Gastrocnemius medialis (tissue), 4 donors: ENCODE measurements at regions not wholly inside any gene's neighbourhood (a gene's known extent, or its start where the extent isn't known, plus 50 kb on each side); places are given as distances from the start of the nearest gene placed in this dataset.

Experiments
- POLR2A ChIP-seq, 2 donors: fragments of 450-650 bp; IDR thresholded peaks; one replicate each; pipeline ENCODE4 v1.6.1; 2017; ENCODE audit warnings: antibody characterized with exemption in 2 of 2, mild to moderate bottlenecking in 2 of 2, moderate library complexity in 2 of 2
- TF ChIP-seq, protein P1 (sequence below), 5 experiments: fragments of 450-650 bp in 3 of 5; fragments of 200-600 bp in 2 of 5; sonication (generic) in 2 of 5; IDR thresholded peaks in 4 of 5; conservative IDR thresholded peaks in 1 of 5; 1 replicate in 4 of 5; 2 replicates in 1 of 5; pipeline ENCODE4 v1.5.1; 2016 to 2019; ENCODE audit warnings: antibody characterized with exemption in 5 of 5, mild to moderate bottlenecking in 3 of 5, moderate library complexity in 3 of 5

DNA sequence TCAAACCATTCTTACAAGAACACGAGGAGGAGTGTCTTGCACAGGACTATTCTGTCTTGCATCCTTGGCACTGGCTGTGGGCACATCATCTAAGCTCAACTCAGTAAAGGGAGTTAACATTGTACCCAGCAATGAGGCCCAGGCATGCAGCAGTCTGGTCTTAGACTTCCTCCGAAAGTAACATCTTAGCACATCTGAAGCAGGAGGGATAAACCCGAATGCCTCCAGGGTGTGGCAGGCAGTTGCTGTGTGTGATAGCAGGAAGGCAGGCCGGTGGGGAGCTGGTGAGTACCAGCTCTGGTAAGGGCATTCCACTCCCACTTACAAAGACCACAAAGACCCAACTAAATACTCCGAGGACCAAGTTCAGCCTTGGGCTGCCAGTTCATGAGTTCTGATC is 206.3 kb downstream of the TSN start:
- TF ChIP-seq, protein P1, sequence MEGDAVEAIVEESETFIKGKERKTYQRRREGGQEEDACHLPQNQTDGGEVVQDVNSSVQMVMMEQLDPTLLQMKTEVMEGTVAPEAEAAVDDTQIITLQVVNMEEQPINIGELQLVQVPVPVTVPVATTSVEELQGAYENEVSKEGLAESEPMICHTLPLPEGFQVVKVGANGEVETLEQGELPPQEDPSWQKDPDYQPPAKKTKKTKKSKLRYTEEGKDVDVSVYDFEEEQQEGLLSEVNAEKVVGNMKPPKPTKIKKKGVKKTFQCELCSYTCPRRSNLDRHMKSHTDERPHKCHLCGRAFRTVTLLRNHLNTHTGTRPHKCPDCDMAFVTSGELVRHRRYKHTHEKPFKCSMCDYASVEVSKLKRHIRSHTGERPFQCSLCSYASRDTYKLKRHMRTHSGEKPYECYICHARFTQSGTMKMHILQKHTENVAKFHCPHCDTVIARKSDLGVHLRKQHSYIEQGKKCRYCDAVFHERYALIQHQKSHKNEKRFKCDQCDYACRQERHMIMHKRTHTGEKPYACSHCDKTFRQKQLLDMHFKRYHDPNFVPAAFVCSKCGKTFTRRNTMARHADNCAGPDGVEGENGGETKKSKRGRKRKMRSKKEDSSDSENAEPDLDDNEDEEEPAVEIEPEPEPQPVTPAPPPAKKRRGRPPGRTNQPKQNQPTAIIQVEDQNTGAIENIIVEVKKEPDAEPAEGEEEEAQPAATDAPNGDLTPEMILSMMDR (IDR thresholded peaks at IDR 0.05 in 4 of 5, conservative IDR thresholded peaks at IDR 0.05 in 1 of 5), result no peak
- no peak for TF ChIP-seq POLR2A (IDR thresholded peaks at IDR 0.05)
